Iris pigment epithelial cell (primary cell): ENCODE measurements at regions not wholly inside any gene's neighbourhood (a gene's known extent, or its start where the extent isn't known, plus 50 kb on each side); places are given as distances from the start of the nearest gene placed in this dataset.
"Not testable (repeated sequence)": the region's sequence is repeated elsewhere in the genome, so short reads cannot be mapped to it uniquely, and the experiment has no call there.

Experiments
- DNase-seq: peaks from one replicate; pipeline ENCODE4 v3.0.0-alpha.2; 2011; ENCODE audit warnings: low read depth

DNA sequence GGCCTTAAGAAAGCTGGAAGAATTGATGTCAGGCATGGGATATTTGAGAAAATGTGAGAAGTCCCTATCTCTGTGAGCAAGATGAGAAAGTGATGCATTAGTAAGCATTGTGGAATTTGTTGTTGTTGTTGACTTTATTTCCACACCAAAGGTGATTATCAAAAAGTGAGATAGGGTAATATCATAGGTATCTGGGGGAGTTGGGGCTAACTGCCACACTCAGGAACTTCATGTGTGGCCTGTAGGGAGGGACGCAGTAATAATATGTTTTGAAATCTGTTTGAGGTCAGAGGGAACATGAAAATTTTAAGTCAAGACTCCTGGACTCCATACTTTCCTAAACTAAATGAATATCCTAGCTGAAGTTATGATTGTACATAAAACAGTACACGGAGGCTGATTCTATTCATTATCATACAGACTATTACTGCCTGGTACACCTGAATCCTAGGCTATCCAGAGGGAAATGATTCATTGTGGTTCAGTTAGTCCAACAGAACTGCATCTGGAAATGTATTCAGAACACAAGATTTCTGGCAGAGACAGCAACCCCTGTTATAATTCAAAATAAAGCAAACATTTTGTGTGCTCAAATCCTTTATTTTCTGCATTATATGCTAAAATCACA lies 304.8 kb downstream of the CPS1 start:
- no peak for DNase-seq

DNA sequence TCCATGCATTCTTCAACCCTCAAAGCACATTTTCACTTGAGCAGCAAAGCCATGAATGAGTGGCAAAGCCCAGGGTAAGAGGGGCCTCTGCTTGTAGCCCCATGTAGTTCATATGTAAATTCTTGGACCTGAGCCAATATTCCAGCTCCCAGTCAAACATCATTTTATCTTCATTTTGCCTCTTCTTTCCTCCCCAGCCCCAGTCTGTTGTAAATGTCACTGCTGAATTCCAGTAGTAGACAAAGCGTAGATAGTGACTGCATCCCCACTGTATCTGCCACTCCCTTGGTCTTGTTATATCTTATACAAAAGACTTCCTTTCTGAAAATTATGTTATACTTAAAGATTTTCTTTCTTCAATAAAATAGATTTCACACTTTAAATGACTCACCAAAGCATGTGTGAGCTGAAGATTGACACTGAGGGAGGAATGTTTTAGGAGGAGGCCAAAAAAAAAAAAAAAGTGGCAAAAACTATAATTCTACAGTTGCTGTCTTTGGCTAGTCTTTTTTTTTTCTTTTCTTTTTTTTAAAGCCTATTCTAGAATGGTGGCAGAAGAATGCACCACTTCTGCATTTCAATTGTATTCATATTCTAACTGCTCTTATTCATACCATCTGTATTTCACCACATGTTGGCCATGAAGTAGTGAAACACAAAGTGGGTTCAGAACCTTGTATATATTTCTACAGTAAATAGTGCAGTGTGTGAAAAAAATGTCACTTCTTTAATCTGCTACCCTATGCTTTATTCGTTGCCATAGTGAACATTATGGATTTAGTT lies 306.1 kb downstream of the CPS1 start:
- no peak for DNase-seq

DNA sequence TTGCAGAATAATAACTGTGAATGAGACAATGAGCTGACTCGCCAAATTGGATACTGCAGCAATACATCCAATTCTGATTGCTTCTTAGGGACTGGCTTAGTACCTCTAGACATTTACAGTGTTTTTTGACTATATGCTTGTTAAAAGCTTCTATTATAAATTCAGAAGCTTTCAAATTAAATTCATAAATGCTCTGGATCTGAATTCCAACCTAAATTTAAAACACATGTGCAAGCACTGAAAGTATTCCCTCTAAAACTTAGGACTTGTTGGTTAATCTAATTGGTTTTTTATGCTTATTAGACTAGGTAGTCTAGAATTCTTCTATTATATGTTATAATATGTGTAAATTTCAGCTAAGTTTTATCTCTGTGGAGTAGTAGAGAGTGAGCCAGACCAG lies 306.9 kb downstream of the CPS1 start:
- no peak for DNase-seq

DNA sequence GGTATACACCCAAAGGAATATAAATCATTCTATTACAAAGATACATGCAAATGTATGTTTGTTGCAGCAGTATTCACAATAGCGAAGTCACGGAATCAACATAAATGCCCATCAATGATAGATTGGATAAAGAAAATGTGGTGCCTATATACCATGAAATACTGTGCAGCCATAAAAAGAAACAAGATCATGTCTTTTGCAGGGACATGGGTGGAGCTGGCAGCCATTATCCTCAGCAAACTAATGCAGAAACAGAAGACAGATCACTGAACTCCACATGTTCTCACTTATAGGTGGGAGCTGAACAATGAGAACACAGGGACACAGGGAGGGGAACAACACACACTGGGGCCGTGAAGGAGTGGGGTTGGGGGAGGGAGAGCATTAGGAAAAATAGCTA lies 315.2 kb downstream of the CPS1 start:
- DNase-seq: not testable (repeated sequence)

DNA sequence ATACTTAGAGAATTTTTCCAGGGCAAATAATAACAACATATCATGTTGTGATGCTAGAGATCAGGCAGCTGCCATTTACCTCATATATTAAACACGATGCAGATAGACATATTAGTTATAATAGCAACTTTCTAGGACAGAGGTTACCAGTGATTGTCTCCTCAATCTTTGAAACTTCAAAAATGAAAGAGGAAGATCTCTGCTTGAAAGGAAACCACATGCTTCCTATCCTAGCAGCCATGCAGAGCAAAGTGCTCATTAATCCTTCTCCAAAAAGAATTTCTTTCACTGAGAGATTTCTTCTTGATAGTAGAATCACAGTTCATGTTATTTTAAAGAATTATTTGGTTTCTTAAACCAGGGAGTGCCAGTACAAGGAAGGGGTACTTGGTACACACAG lies 317.2 kb downstream of the CPS1 start:
- no peak for DNase-seq

DNA sequence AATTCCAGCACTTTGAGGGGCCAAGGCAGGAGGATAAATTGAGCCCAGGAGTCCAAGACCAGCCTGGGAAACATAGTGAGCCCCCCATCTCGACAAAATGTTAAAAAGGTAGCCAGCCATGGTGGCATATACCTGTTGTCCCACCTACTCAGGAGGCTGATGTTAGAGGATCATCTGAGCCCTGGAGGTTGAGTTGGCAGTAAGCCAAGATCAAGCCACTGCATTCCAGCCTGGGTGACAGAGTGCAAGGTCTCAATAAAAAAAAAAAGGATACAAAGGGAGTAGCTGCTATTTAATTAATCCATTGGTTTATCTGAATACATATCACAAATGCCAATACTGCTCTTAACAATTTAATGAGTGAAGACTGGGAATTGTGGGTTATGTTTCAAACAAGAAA lies 327.8 kb downstream of the CPS1 start:
- no peak for DNase-seq

DNA sequence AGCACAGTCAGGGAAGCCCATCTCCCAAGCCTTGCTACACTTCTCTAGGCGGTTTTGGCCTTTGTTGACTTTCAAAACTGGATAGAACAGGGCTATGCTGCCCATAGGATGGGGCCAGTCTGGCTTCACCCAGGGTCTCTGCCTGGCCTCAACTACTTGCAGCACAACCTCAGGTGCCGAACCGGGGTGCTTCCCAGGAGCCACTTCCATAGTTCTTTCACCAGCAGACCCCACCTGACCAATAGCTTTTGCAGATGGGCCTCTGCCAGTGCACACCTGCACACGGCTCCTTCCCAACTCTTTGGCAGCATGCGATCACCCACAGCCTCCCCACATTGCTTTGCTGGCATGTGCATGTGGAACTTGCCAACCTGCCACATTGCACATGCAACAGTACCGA lies 331.6 kb downstream of the CPS1 start:
- no peak for DNase-seq

DNA sequence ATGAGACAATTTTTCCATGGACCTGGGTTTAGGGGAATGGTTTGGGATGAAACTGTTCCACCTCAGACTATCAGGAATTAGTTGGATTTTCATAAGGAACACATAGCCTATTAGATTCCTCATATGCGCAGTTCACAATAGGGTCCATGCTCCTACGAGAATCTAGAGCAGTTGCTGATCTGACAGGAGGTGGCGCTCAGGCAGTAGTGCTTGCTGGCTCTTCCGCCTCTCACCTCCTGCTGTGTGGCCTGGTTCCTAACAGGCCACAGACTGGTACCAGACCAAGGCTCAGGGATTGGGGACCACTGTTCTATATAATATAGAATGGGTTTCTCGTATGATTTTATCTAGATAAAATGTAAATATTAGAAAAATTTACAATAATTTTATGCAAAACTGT lies 338.7 kb downstream of the CPS1 start:
- DNase-seq: no peak

DNA sequence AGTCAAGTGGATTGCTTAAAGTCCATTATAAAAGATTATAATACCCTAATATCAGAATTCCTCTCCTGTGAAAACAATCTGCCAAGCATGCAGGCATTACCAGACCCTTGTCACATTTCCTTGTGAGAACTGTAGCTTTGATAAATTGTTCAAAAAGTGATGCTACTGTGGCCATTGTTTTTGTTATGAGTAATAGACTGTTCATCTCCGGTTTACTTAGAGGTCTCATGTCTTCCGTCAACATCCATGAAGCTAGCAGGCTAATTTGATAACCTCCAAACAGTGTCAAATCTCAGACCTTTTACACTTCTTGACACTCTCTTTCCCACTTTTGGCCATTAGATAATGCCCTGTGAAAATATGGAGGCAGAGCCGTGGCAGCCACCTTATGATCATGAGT lies 342.7 kb downstream of the CPS1 start:
- peak; percentile 46 for DNase-seq

DNA sequence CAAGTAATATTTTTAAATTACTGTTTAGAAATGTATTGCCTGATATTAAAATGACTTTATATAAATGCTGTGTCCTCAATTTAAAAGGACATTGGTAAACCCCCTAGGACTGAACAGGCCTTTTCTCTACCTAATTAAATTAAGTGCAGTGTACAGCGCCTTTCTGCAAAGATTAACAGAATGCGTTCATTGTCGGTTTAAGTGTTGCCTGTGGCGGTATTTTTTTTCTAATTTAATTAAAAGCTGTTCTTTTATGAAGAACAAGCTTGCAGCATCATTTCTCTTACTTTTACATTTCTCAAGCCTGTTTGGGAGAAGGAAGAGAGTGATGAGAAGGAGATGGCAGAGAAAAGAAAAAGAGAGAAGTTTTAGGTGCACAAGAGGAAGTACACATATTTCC lies 344.9 kb downstream of the CPS1 start:
- DNase-seq: no peak

DNA sequence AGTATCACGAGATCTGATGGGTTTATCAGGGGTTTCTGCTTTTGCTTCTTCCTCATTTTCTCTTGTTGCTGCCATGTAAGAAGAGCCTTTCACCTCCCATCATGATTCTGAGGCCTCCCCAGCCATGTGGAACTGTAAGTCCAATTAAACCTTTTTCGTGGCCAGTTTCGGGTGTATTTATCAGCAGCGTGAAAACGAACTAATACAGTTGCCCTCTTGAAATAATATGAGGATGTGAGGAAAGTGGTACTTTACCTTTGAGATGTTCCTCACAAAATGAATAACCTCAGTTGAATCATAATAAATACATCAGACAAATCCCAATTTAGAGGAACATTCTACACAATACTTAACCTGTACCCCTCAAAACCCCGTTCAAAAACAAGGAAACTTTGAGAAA lies 356.4 kb downstream of the CPS1 start:
- no peak for DNase-seq

DNA sequence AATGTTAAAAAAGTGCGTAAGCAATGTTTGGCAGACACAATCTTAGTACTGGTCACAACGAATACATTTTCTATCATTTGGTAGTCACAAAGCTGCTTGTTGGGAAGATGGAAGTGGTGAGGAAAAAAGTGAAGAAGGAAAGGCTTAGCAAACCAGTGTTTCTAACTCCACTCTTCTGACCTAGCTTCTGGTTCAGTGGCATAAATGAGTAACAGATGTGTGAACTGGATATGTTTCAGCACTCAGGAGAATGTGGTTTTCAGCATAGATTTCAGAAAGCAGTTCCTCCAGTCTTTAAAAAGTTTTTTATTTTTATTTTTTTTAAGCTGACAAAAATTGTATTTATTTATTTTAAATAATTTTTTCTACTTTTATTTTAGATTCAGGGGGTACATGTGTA lies 357.1 kb downstream of the CPS1 start:
- peak; percentile 11 for DNase-seq

DNA sequence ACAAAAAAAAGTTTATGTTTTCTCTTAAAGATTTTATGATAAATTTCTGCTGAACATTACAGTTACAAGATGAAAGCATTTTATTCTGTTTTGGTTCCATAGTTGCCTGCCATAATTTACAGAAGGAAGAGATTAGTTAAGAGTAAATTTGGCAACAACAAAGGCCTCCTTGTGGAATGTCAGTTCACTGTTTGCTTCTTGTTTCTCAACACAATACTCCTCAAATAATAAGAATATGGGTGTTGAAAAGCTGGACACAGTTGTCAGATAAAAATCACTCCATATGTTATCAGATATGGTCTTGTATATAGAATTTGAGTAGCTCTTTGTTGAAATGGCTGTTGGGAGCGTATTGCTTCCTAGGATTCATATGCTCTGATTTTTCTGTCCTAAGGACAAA lies 359.5 kb downstream of the CPS1 start:
- DNase-seq: no peak

DNA sequence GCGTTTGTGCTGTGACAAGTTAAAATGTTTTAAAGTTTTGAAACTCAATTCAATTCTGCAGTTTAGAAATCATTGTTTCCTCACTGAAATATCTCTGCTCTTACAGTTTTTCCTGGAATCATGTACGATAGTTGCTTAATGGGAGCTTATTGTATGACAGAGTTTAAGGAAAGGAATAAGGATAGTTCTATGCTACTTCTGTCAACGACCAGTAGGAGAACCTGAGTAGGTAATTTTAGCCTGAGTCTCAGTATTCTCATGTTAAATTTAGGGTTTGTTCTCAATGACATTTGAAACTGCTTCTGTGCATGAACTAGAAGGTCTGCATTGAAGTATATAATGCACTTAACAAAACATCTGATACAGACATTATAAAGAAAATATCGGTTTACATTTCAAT lies 361.1 kb downstream of the CPS1 start:
- DNase-seq: no peak

DNA sequence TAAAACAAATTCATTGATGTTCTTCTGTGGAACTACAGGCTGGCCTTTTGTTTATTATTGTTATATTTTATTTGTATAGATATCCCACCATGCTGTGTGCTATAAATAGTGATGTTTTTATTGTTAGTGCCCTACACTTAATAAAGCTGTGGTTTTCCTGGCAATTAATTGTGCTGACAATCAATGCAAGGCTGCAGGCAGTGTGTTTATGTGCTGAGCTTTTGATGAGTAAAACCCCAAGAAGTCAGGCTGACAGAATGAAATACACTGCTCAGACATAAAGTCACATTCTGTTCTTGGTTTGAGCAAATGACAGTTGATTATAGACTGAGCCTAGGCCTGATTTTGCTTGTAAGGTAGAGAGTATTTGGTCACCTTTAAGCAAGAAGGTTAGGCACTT lies 362.7 kb downstream of the CPS1 start:
- DNase-seq: no peak

DNA sequence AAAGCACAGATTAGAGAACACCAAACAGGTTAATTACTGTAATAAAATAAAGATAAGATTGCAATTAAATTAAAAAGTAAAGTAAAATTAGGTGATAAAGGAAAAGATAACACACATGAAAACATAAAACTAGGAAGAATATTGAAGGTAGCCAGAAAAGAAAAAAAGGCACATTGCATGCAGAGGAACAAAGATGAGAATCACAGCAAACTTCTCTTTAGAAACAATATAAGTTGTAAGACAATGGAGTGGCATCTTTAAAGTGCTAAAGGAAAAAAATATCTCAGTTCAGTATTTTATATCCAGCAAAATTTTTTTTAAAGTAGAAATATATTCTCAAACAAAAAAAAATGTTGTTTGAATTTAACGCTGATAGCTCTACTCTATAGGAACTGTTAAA lies 366.0 kb downstream of the CPS1 start:
- no peak for DNase-seq

DNA sequence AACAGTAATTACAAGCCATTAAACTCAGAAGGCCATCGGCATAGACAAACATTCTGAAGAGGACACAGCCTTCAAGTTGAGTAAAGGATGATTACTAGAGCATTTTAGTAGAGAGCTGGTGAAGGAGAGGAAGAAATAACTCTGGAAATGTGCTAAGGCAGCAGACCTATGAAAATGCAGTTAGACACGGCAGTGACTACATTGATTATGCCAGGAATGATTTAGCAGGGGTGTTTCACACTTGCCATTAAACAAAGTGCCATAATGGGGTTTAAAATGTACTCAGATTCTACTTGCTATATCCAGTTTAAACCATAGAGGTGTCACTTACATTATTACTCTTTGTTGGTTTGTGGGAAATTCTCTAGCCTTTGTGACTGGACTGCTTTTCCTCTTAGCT lies 372.3 kb downstream of the CPS1 start:
- DNase-seq: no peak

DNA sequence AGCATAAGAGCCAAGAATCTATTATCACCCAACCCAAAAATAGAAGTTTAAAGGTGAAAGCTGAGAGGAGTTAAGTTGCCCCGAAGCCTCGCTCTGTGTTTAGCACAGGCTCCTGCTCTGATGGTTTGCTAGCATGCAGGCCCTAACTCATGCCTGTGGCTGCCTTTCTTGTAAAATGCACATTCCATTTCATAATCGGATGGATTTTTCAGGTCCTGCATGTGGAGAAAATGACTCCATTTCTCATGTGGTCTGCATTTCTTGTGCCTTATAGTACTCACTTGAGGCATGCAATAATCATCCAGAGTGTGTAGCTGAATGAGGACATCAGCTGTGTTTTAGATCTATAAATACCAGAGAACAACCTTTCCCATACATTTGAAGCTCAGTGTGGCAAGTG lies 381.8 kb downstream of the CPS1 start:
- peak; percentile 5 for DNase-seq

DNA sequence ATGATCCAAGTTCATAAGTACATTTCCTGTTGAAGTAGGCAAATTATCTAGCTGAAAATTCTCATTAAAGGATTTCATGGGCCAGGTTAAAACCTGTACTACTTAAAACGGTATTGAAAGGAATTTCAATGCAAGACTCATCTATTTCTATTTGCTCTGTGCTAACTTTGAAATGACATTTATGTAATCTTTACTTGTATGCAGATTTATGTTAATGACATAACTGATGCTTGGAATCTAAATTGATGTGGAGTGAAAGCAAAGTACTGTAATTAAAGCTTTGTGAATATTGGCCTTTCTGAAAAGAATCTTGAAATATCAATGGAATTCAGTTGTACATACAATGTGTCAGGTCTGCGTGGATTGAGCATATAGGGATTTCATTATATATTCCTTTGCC lies 390.0 kb downstream of the CPS1 start:
- no peak for DNase-seq

DNA sequence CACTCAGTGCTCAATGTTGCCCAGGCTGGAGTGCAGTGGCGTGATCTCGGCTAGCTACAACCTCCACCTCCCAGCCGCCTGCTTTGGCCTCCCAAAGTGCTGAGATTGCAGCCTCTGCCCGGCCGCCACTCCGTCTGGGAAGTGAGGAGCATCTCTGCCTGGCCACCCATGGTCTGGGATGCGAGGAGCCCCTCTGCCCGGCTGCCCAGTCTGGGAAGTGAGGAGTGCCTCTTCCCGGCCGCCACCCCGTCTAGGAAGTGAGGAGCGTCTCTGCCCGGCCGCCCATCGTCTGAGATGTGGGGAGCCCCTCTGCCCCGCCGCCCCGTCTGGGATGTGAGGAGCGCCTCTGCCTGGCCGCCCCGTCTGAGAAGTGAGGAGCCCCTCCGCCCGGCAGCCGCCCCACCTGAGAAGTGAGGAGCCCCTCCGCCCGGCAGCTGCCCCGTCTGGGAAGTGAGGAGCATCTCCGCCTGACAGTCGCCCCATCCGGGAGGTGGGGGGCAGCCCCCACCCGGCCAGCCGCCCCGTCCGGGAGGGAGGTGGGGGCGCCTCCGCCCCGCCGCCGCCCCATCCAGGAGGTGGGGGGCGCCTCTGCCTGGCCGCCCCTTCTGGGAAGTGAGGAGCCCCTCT lies 394.1 kb downstream of the CPS1 start:
- DNase-seq: not testable (repeated sequence)

DNA sequence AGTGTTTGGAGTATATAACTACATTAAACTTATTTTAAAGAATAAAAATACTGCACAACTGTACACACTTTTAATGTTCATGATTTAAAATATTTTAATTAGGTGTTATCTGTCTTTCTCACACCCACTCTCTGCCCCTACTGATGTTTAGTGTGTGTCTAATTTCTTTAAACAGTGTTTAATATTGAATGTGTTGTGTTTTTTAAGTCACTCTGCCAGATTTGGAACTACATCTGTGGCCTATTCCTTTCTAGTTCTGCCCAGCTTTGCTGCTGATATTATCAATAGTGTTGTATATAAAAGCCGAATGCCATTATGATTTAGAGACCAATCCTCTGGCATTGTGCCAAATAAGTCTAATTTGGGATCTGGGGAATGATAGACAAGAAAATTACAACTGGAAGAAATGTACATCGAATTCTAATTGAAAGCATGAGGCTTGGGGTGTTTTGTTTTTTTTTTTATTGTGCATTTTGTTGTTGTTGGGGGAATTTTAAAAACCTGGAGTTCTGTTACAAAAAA lies 398.0 kb downstream of the CPS1 start:
- no peak for DNase-seq

DNA sequence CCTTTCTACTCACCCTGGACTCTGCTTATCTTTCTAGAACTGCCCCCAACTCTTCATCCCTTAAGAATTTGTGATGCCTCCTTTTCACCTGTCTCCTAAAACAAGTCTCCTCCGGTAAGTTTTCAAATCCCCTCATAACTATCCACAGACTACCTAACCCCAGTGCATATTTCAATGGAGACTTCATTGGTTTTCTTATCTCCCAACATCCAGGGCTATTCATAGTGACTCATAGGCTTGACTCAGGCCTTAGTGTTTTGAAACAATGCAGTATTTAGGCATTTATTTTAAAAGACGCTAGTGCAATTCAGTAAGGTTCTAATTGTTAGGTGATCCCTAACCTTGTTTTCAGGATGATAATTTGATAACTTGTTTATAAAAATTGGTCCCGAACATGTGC lies 399.2 kb downstream of the CPS1 start:
- peak; percentile 80 for DNase-seq

DNA sequence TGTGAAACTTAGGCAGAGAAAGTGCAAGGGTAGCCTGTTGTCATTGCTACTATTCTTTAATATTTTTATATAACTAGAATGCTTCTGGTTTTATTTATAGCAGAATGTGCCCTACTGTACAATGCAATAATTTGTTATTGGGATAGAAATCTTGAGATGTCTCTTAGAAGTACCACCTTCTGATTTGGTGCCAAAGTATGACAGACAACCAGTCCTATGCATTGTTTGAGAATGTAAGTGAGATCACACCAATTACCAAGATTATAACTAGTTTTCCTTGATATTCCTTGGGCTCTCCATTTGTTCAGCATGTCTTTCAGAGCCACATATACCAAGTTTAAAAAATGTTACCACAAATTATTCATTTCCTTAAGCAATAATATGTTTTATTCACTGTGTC lies 399.7 kb downstream of the CPS1 start:
- DNase-seq: peak; percentile 28
